WTC11 (cell line): ENCODE measurements at regions not wholly inside any gene's neighbourhood (a gene's known extent, or its start where the extent isn't known, plus 50 kb on each side); places are given as distances from the start of the nearest gene placed in this dataset.

Experiments used
- ATAC-seq: fragments of 200-7000 bp; cut with Tn5 transposase; 2 replicates; pipeline ENCODE4 v1.10.0; 2021; ENCODE audit warnings: mild to moderate bottlenecking, moderate library complexity
- CTCF ChIA-PET: fragments of 300-600 bp; sonication (Branson Sonifier 250); formaldehyde crosslinking; loops from one replicate; lab custom pipeline; 2021; ENCODE audit warnings: antibody characterized with exemption; lab: Charles Lee
- POLR2A ChIA-PET: fragments of 350-600 bp; sonication (Branson Sonifier 250); formaldehyde crosslinking; loops from one replicate; lab custom pipeline; 2021; ENCODE audit warnings: antibody characterized with exemption; lab: Charles Lee
- DNase-seq: peaks from one replicate; pipeline ENCODE4 v3.0.0; 2021; ENCODE audit warnings: low spot score
- H3K27ac Mint-ChIP-seq: 2 replicates; pipeline ENCODE4 v1.8.0; 2021; ENCODE audit warnings: mixed read lengths
- H3K27me3 Mint-ChIP-seq: 2 replicates; pipeline ENCODE4 v1.8.0; 2021; ENCODE audit warnings: low read depth, mild to moderate bottlenecking, moderate library complexity, mixed read lengths
- H3K36me3 Mint-ChIP-seq: 2 replicates; pipeline ENCODE4 v1.8.0; 2021; ENCODE audit warnings: mixed read lengths
- H3K4me1 Mint-ChIP-seq: 2 replicates; pipeline ENCODE4 v1.8.0; 2022; ENCODE audit warnings: mixed read lengths
- H3K4me3 Mint-ChIP-seq: 2 replicates; pipeline ENCODE4 v1.8.0; 2021; ENCODE audit warnings: mild to moderate bottlenecking, moderate library complexity, mixed read lengths
- H3K9me3 Mint-ChIP-seq: 2 replicates; pipeline ENCODE4 v1.8.0; 2021; ENCODE audit warnings: mixed read lengths
- AFF4 ChIP-seq: sonication (generic); formaldehyde crosslinking; IDR thresholded peaks from 2 replicates; pipeline ENCODE4 v1.8.1; 2023; ENCODE audit warnings: mild to moderate bottlenecking, missing genetic modification reagents, borderline replicate concordance
- ATF1 ChIP-seq: sonication (generic); formaldehyde crosslinking; IDR thresholded peaks from 2 replicates; pipeline ENCODE4 v1.8.1; 2023; ENCODE audit warnings: mild to moderate bottlenecking, moderate library complexity, missing genetic modification reagents
- CREB1 ChIP-seq: sonication (generic); formaldehyde crosslinking; IDR thresholded peaks from 2 replicates; pipeline ENCODE4 v1.8.0; 2023; ENCODE audit warnings: mild to moderate bottlenecking, missing genetic modification reagents
- E2F5 ChIP-seq: sonication (generic); formaldehyde crosslinking; IDR thresholded peaks from 2 replicates; pipeline ENCODE4 v1.8.1; 2022; ENCODE audit warnings: mild to moderate bottlenecking, moderate library complexity, missing genetic modification reagents
- ELF4 ChIP-seq: sonication (generic); formaldehyde crosslinking; IDR thresholded peaks from 2 replicates; pipeline ENCODE4 v1.8.1; 2022; ENCODE audit warnings: low read depth, mild to moderate bottlenecking, moderate library complexity, missing genetic modification reagents
- GTF2I ChIP-seq: fragments of 250-450 bp; sonication (Bioruptor Pico); conservative IDR thresholded peaks from 2 replicates; pipeline ENCODE4 v1.4.0; 2021; ENCODE audit warnings: mild to moderate bottlenecking
- IRF2 ChIP-seq: sonication (generic); formaldehyde crosslinking; IDR thresholded peaks from 2 replicates; pipeline ENCODE4 v1.8.0; 2022; ENCODE audit warnings: low read depth, missing genetic modification reagents, borderline replicate concordance
- MAX ChIP-seq: sonication (generic); formaldehyde crosslinking; IDR thresholded peaks from 2 replicates; pipeline ENCODE4 v1.8.0; 2022; ENCODE audit warnings: mild to moderate bottlenecking, missing genetic modification reagents
- MYBL2 ChIP-seq: sonication (generic); formaldehyde crosslinking; IDR thresholded peaks from 2 replicates; pipeline ENCODE4 v1.8.1; 2023; ENCODE audit warnings: mild to moderate bottlenecking, moderate library complexity, missing genetic modification reagents
- NFE2L1 ChIP-seq: sonication (generic); formaldehyde crosslinking; IDR thresholded peaks from 2 replicates; pipeline ENCODE4 v1.8.1; 2023; ENCODE audit warnings: missing genetic modification reagents
- NR1H2 ChIP-seq: sonication (generic); formaldehyde crosslinking; IDR thresholded peaks from 2 replicates; pipeline ENCODE4 v1.9.0; 2021; ENCODE audit warnings: mild to moderate bottlenecking, moderate library complexity, missing genetic modification reagents
- NR2C2 ChIP-seq: sonication (generic); formaldehyde crosslinking; IDR thresholded peaks from 2 replicates; pipeline ENCODE4 v1.8.0; 2022; ENCODE audit warnings: mild to moderate bottlenecking, missing genetic modification reagents
- RORB ChIP-seq: fragments of 250-450 bp; sonication (Bioruptor Pico); IDR thresholded peaks from 2 replicates; pipeline ENCODE4 v1.9.0; 2021; ENCODE audit warnings: mild to moderate bottlenecking
- TCF7 ChIP-seq: sonication (generic); formaldehyde crosslinking; IDR thresholded peaks from 2 replicates; pipeline ENCODE4 v1.8.0; 2022; ENCODE audit warnings: mild to moderate bottlenecking, low read depth, missing genetic modification reagents, moderate library complexity
- USF1 ChIP-seq: sonication (generic); formaldehyde crosslinking; IDR thresholded peaks from 2 replicates; pipeline ENCODE4 v1.8.0; 2022; ENCODE audit warnings: mild to moderate bottlenecking, missing genetic modification reagents
- ZBTB43 ChIP-seq: sonication (generic); formaldehyde crosslinking; IDR thresholded peaks from 2 replicates; pipeline ENCODE4 v1.8.1; 2023; ENCODE audit warnings: mild to moderate bottlenecking, missing genetic modification reagents
- ZNF219 ChIP-seq: sonication (generic); formaldehyde crosslinking; IDR thresholded peaks from 2 replicates; pipeline ENCODE4 v1.8.0; 2023; ENCODE audit warnings: missing genetic modification reagents, mild to moderate bottlenecking, borderline replicate concordance
- ZNF281 ChIP-seq: sonication (generic); formaldehyde crosslinking; IDR thresholded peaks from 2 replicates; pipeline ENCODE4 v1.8.0; 2023; ENCODE audit warnings: mild to moderate bottlenecking, missing genetic modification reagents
- ZNF423 ChIP-seq: fragments of 250-450 bp; sonication (Bioruptor Pico); IDR thresholded peaks from 2 replicates; pipeline ENCODE4 v2.1.2; 2022; ENCODE audit warnings: mild to moderate bottlenecking, moderate library complexity

GRCh38 chr6:121691126-121691551 lies 255.7 kb downstream of the GJA1 start (continued):
- TF ChIP-seq IRF2 (CRISPR knock-in tag) (no peak), NR2C2 (CRISPR knock-in tag) (no peak), CREB1 (CRISPR knock-in tag) (no peak), NR1H2 (CRISPR knock-in tag) (no peak), ATF1 (CRISPR knock-in tag) (no peak), RORB (CRISPR knock-in tag) (no peak)

GRCh38 chr6:121694389-121694788 lies 258.9 kb downstream of the GJA1 start:
- Mint-ChIP-seq H3K27me3 (no peaks in the 10 kb centered on the region), H3K27ac (no peak overlapping the region), H3K4me3 (no peak overlapping the region), H3K9me3 (0 out of 2 replicates have a peak, but pooled peaks cover 6% of the 10 kb centered on the region), H3K4me1 (peaks cover 17% of the 10 kb centered on the region), H3K36me3 (no peaks in the 10 kb centered on the region)
- ChIA-PET CTCF (interaction anchor here (1.4 kb wide), 1 partner anchor 156 kb away, joined by 4 read pairs; no protein-coding TSS in a partner anchor), POLR2A (interaction anchor here (0.5 kb wide), 1 partner anchor 24 kb away, joined by 3 read pairs; no protein-coding TSS in a partner anchor)
- no peak for DNase-seq
- TF ChIP-seq TCF7 (CRISPR knock-in tag) (no peak), MYBL2 (no peak), E2F5 (CRISPR knock-in tag) (no peak), RORB (CRISPR knock-in tag) (no peak), NFE2L1 (CRISPR knock-in tag) (no peak), USF1 (CRISPR knock-in tag) (no peak), IRF2 (CRISPR knock-in tag) (no peak), AFF4 (CRISPR knock-in tag) (no peak), ZNF219 (no peak), MAX (no peak), ELF4 (CRISPR knock-in tag) (no peak), ZNF281 (CRISPR knock-in tag) (no peak), ZBTB43 (CRISPR knock-in tag) (no peak), ZNF423 (CRISPR knock-in tag) (no peak), GTF2I (CRISPR knock-in tag) (no peak)
- no peak for ATAC-seq
